Panc1 (cell line): ENCODE measurements at regions not wholly inside any gene's neighbourhood (a gene's known extent, or its start where the extent isn't known, plus 50 kb on each side); places are given as distances from the start of the nearest gene placed in this dataset.

Experiments used
- POLR2AphosphoS5 ChIP-seq: IDR thresholded peaks from 2 replicates; pipeline ENCODE4 v1.6.1; 2012; ENCODE audit warnings: mild to moderate bottlenecking, low read depth, low read length, moderate library complexity
- SIN3A ChIP-seq: IDR thresholded peaks from 2 replicates; pipeline ENCODE4 v1.6.1; 2012; ENCODE audit warnings: low read depth, mild to moderate bottlenecking, low read length, moderate library complexity, borderline replicate concordance; ENCODE audit not compliant: insufficient read depth
- TF ChIP-seq, protein P1 (sequence below): fragments of 450-650 bp; IDR thresholded peaks from 2 replicates; pipeline ENCODE4 v1.5.1; 2017; ENCODE audit warnings: mild to moderate bottlenecking

DNA sequence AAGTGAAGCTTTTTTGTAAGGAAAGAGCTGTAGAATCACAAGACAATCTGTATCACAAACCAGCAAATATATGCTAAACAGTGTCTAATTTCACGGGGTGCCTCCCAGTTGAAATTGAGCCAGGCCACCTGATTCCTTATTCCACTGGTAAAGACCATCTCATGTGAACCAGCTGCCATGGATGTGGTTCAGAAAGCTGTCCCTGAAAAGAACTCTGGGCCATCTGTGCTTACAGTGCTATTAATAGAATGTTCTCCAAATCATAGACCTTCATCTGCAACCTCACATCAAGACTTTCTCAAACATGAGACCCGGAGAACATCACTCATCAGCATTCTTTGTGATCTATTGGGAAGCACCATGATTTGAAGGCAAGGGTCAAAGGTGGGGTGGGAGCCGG lies 89.7 kb downstream of the FBXO5 start:
- no peak for TF ChIP-seq SIN3A
- TF ChIP-seq POLR2AphosphoS5, result no peak
- TF ChIP-seq, protein P1, sequence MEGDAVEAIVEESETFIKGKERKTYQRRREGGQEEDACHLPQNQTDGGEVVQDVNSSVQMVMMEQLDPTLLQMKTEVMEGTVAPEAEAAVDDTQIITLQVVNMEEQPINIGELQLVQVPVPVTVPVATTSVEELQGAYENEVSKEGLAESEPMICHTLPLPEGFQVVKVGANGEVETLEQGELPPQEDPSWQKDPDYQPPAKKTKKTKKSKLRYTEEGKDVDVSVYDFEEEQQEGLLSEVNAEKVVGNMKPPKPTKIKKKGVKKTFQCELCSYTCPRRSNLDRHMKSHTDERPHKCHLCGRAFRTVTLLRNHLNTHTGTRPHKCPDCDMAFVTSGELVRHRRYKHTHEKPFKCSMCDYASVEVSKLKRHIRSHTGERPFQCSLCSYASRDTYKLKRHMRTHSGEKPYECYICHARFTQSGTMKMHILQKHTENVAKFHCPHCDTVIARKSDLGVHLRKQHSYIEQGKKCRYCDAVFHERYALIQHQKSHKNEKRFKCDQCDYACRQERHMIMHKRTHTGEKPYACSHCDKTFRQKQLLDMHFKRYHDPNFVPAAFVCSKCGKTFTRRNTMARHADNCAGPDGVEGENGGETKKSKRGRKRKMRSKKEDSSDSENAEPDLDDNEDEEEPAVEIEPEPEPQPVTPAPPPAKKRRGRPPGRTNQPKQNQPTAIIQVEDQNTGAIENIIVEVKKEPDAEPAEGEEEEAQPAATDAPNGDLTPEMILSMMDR, result no peak
